GM18909 (cell line): ENCODE measurements at regions not wholly inside any gene's neighbourhood (a gene's known extent, or its start where the extent isn't known, plus 50 kb on each side); places are given as distances from the start of the nearest gene placed in this dataset.

Experiments used
- ATAC-seq: cut with Tn5 transposase; IDR thresholded peaks from one replicate; pipeline ENCODE4 v1.9.1; 2021; ENCODE audit warnings: mild to moderate bottlenecking; ENCODE audit not compliant: unreplicated experiment, poor library complexity

GRCh38 chr3:72572489-72573007 is 275.7 kb downstream of the SHQ1 start:
- no peak for ATAC-seq

DNA sequence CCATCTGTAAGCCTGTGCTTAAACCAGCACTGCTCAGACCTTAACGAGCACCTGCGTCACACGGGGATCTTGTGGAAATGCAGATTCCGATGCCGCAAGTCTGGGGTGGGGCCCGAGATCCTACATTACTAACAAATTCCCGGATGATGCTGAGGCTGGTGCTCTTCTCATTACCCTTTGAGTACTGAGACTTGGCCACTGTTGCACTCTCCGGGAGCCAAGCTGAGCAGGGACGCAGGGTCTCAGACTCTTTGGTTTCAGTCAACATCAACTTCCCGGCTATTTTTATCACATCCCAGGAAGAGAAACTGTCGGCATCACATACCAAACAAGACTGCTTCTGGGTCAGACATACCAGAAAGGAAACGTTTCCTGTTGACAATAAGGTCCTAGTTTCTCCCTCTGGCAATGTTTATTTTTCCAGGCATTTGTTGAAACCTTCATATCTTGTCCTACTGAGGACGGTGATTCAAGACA is 276.6 kb downstream of the SHQ1 start:
- no peak for ATAC-seq

DNA sequence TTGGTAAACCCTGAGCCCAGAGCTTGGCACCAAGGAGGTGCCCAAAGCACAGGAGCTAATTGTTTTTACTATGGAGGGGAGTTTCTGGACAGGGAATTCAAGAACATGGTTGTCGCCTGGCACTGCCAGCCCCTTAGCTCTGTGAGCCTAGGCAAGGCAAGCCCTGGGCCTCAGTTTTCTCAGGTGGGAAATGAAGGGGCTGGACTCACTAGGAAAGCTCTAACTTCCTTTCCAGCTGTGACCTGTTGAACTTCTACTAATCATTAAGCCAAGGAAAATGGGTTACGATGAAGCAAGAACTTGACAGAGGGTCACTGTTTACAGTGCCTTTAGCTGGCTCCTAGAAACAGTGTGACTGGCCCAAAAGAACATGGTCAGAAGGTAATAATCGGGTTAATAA is 277.2 kb downstream of the SHQ1 start:
- ATAC-seq: no peak

- ATAC-seq: no peak
These were observed 278.3 kb downstream of the SHQ1 start for GRCh38 chr3:72569754-72570440.

GRCh38 chr3:72568083-72568482 is 280.2 kb downstream of the SHQ1 start:
- ATAC-seq: no peak

DNA sequence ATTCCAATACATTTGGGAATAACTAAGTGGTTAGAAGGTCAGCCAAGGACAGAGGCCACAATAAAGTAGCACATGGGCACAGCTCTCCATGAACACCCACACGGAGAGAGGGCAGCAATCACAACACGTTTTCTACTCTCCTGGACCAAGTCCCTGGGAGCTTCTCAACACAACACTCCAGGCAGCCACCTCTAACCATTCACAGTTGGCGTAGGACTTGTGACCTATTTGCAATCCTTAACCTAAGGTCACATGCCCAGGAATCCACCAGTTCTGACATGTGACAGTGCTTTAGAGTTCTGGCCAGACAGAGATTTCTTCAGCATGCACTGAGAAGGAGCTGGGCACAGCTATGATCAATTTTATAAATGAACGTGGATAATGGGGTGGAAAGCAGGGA is 280.8 kb downstream of the SHQ1 start:
- no peak for ATAC-seq

DNA sequence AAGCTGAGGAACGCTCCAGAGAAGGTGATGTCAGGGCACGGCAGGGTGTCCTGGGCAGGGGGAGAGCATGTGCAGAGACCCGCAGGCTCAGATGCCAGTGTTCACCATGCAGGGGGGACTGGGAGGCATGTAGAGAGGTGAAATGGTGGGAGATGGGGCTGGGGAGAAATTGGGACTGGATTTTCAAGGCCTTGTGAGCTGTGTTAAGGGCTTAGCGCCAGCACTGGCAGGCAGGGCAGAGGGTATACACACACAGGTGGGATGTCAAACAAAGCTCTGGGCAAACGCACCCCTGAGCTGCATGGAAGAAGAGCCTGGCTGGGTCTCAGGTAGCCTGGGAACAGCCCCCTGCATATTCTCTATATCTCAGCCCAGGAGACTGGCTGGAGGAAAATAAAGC is 282.7 kb downstream of the SHQ1 start:
- ATAC-seq: no peak

- no peak for ATAC-seq
These were observed 284.4 kb downstream of the SHQ1 start for GRCh38 chr3:72563690-72564370.

GRCh38 chr3:72560846-72561675 is 287.2 kb downstream of the SHQ1 start:
- ATAC-seq: no peak

DNA sequence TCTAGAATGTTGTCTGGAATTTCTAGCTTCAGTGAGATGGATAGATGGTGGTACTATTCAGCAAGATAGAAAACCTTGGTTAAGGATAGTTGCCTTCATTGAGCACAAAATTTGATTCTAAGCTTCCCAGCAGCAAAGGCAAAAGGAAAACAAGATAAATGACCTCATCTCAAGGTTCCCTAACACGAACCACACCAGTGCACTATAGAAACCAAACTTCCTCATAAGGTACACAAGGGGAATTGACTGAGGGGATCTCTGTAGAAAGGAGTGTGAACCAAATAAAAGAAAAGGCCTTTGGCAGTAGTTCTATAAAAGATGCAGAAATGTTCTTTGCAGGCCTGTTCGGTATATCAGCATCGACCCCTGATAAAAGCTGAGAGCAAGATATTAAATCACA is 288.9 kb downstream of the SHQ1 start:
- ATAC-seq: no peak

GRCh38 chr3:72558001-72558400 is 290.2 kb downstream of the SHQ1 start:
- no peak for ATAC-seq

DNA sequence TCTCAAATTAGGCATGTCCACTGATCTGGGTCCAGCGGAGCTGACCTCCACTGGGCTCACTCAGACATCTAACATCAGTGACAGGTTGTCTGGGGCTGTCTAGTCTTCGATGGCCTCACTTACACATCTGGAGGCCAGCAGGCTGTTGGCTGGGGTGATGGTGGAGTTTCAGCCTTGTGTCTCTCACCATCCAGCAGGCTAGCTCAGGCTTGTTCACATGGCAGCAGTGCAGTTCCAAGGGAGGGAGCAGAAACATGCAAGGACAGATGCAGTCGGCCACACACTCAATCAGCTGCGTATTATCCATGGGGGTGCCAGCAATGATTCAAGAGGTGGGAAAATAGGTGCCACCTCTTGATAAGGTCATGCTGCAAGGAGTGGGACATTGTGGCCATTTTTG is 292.5 kb downstream of the SHQ1 start:
- no peak for ATAC-seq

GRCh38 chr3:72554689-72555088 is 293.6 kb downstream of the SHQ1 start:
- no peak for ATAC-seq

- no peak for ATAC-seq
These were observed 294.9 kb downstream of the SHQ1 start for GRCh38 chr3:72553298-72553697.

DNA sequence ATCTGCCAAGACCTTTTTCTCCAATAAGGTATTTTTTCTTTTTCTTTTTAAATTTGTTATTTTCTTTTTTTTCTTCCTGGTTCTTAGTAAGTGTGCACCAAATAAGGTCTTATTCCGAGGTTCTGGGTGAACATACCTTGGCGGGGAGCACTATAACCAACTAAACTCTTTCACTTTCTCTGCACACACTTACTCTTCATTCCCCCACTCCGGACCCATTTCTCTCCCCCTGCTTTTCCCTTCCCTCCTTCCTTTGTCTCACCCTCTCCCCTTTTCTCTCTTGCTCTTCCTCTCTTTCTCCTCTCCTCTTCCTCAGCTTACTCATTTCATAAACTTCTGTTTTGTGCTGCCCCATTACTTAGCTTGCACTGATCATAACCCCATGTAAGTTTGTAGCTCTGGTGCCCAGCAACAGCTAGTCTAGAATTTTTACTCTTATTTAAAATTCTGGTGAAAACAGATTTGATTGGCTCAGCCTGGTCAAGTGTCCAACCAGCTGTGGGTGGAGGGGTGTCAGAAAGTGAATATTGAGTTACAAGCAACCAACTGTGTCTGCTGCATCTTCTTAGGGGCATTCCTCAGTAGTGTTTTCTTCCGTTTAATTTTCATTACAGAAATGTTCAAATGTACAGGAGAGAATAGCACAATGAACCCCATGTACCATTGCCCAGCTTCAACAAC is 297.5 kb downstream of the SHQ1 start:
- no peak for ATAC-seq

DNA sequence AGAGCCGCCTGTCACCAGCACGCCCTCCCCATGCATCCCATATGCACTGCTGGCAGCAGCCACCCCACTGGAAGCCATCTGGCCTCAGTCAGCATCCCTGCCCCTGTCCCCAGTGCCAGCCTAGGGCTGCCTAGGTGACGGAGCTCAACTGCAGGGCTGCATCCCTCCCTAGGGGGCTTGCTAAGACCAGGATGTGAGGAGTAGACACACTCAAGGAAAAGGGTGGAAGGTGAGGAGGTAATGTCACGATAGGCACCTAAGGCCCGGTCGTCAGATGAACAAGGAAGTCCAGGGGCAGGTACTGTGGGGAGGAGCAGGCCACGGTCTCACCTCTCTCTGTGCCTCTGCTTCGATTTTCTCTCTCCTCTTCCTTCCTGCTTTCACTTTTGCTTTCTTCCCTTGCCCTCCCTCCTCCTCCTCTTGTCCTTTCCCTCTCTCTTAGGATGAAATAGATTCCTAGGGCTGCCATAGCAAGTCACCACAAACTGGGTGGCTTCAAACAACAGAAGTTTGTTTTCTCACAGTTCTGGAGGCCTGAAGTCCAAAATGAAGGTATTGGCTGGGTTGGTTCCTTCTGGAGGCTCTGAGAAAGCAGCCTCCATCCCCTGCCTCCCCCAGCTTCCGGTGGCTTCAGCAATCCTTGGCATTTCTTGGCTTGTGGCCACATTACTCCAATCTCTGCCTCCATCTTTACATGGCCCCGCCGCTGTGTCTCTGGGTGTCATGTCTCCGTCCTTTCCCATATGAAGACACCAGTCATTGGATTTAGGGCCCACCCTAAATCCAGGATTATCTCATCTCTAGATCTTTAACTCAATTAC is 298.3 kb downstream of the SHQ1 start:
- ATAC-seq: no peak

- ATAC-seq: no peak
These were observed 299.3 kb downstream of the SHQ1 start for GRCh38 chr3:72548981-72549380.

- ATAC-seq: no peak
These were observed 299.8 kb downstream of the SHQ1 start for GRCh38 chr3:72548461-72548860.

DNA sequence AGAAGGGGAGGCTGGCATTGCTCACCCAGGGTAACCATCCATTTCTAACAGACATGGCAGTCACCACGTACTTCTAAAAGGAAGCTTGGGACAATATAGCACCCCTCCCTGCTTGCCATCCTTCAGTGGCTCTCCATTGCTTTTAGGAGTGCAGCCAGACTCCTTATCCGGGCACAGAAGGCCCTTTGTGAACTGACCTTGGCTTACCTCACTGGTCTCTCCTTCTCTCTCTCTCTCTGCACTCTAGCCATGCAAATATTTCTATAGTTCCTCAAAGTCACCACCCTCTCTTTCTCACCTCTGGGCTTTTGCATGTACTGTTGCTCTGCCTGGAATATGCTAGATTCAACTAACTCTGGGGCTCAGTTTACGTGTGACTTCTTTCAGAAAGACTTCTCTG is 301.1 kb downstream of the SHQ1 start:
- ATAC-seq: no peak

DNA sequence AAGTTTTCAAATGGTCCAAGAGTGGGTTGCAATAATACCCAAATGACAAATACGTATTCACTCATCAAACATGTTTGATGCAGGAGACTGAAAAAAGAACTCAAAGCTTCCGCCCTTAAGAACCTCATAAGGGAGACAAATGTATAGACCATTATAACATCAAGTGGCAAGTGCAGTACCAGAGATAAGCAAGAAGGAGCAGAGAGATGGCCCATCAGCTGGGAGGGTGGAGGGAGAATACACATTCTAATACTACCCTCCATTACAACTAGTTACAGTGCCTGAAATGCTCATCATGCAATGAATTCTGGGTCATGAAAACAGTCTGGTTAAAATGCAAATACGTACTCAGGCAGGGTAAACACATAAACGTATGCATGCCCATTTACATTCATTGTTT is 304.0 kb downstream of the SHQ1 start:
- ATAC-seq: no peak
